SK-N-MC (cell line): ENCODE measurements at regions not wholly inside any gene's neighbourhood (a gene's known extent, or its start where the extent isn't known, plus 50 kb on each side); places are given as distances from the start of the nearest gene placed in this dataset.

ENCODE experiments used
- EZH2 ChIP-seq: fragments of 200-600 bp; sonication (generic); IDR thresholded peaks from one replicate; pipeline ENCODE4 v1.6.1; 2017; ENCODE audit warnings: antibody characterized with exemption
- FOXP2 ChIP-seq: optimal IDR thresholded peaks from 2 replicates; pipeline ENCODE3; 2011; ENCODE audit warnings: mild to moderate bottlenecking, moderate library complexity; ENCODE audit not compliant: insufficient read depth; ENCODE audit errors: extremely low read length, control extremely low read depth
- POLR2AphosphoS5 ChIP-seq: IDR thresholded peaks from 2 replicates; pipeline ENCODE4 v1.6.1; 2012; ENCODE audit warnings: mild to moderate bottlenecking, low read depth, low read length, borderline replicate concordance

GRCh38 chr7:41232086-41232485 is 470.8 kb downstream of the INHBA start:
- no peak for TF ChIP-seq EZH2
- no peak for TF ChIP-seq POLR2AphosphoS5
- TF ChIP-seq FOXP2, result no peak
